ENCODE measurements at regions not wholly inside any gene's neighbourhood (a gene's known extent, or its start where the extent isn't known, plus 50 kb on each side); places are given as distances from the start of the nearest gene placed in this dataset.

DNA sequence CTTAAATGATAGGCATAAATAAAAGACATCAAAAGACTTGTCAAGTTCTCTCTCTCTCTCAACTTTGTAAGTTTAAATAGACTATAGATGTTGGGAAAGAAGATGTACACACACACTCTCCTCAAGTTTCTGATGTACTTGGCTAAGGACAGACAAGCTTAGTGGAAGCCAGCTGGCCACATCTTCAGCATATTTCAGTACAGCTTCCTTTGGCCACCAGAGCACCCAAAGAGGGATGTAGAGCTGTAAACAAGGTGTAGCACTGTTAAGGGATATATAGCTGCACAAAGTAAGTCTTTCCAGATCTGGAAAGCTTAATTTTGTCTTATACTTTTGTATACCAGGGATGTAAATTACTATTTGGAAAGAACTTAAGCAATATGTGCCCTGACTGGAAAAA, 64.3 kb upstream of the MSTN start:
- TF ChIP-seq, protein P1, sequence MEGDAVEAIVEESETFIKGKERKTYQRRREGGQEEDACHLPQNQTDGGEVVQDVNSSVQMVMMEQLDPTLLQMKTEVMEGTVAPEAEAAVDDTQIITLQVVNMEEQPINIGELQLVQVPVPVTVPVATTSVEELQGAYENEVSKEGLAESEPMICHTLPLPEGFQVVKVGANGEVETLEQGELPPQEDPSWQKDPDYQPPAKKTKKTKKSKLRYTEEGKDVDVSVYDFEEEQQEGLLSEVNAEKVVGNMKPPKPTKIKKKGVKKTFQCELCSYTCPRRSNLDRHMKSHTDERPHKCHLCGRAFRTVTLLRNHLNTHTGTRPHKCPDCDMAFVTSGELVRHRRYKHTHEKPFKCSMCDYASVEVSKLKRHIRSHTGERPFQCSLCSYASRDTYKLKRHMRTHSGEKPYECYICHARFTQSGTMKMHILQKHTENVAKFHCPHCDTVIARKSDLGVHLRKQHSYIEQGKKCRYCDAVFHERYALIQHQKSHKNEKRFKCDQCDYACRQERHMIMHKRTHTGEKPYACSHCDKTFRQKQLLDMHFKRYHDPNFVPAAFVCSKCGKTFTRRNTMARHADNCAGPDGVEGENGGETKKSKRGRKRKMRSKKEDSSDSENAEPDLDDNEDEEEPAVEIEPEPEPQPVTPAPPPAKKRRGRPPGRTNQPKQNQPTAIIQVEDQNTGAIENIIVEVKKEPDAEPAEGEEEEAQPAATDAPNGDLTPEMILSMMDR (conservative IDR thresholded peaks at IDR 0.05), result no peak
- no peak for TF ChIP-seq EZH2 (IDR thresholded peaks at IDR 0.05; ENCODE audit: low read depth)

Data from PC-9 (cell line).